ENCODE measurements at regions not wholly inside any gene's neighbourhood (a gene's known extent, or its start where the extent isn't known, plus 50 kb on each side); places are given as distances from the start of the nearest gene placed in this dataset.

- in situ Hi-C loops (cut with HindIII; ENCODE audit: low pct_unique_long_range_greater_than_20kb, low sequenced_read_pairs) (no loop called here), intact Hi-C loops (cut with micrococcal nuclease; ENCODE audit: unreplicated experiment) (no loop called here)
- CTCF ChIA-PET: no interaction called here
- H3K27ac ChIP-seq (ENCODE audit: low read length): no peak overlapping the region
- TF ChIP-seq CTCF (IDR thresholded peaks at IDR 0.05) (no peak), SIN3A (IDR thresholded peaks at IDR 0.05; ENCODE audit: borderline replicate concordance, insufficient read depth, low read depth, low read length) (no peak), TCF7L2 (IDR thresholded peaks at IDR 0.05; ENCODE audit: low read depth, low read length) (no peak), POLR2AphosphoS5 (IDR thresholded peaks at IDR 0.05; ENCODE audit: low read depth, low read length) (no peak), REST (IDR thresholded peaks at IDR 0.05; ENCODE audit: insufficient read depth in 1 of 2, low read depth in 2 of 2, low read length in 1 of 2) (no peak)
- BruUV-seq (replicated peaks): no TSS peak
- H3K27me3 ChIP-seq (ENCODE audit: control insufficient read depth, insufficient read depth, low read length): peaks cover 20% of the 10 kb centered on the region
- no peaks in the 10 kb centered on the region for H3K4me1 ChIP-seq (ENCODE audit: control insufficient read depth, insufficient read depth, low read length)
- POLR2A ChIA-PET: no interaction called here
- DNase-seq (ENCODE audit: low read depth, low spot score): no peak
- H3K4me3 ChIP-seq (ENCODE audit: low read depth in 2 of 2, low read length in 2 of 2): no peak overlapping the region
- H3K36me3 ChIP-seq (ENCODE audit: control insufficient read depth, insufficient read depth, low read length): no peaks in the 10 kb centered on the region
- ATAC-seq: no peak
- no peaks in the 10 kb centered on the region; the same call in 1 of the 2 replicates for H3K9me3 ChIP-seq (ENCODE audit: control insufficient read depth, insufficient read depth, low read depth, low read length)
These were observed 165.0 kb downstream of the CHST1 start for GRCh38 chr11:45500451-45500850.

- POLR2A ChIA-PET: no interaction called here
These were observed 170.7 kb downstream of the CHST1 start for GRCh38 chr11:45494738-45495137.

More at GRCh38 chr11:45494738-45495137, 170.7 kb downstream of the CHST1 start:
- Histone ChIP-seq H3K27ac (ENCODE audit: low read length) (no peak overlapping the region), H3K27me3 (ENCODE audit: control insufficient read depth, insufficient read depth, low read length) (peaks cover 47% of the 10 kb centered on the region), H3K9me3 (ENCODE audit: control insufficient read depth, insufficient read depth, low read depth, low read length) (no peaks in the 10 kb centered on the region; the same call in 1 of the 2 replicates), H3K36me3 (ENCODE audit: control insufficient read depth, insufficient read depth, low read length) (no peaks in the 10 kb centered on the region), H3K4me1 (ENCODE audit: control insufficient read depth, insufficient read depth, low read length) (no peaks in the 10 kb centered on the region), H3K4me3 (ENCODE audit: low read depth in 2 of 2, low read length in 2 of 2) (no peak overlapping the region)
- DNase-seq (ENCODE audit: low read depth, low spot score) (no peak), ATAC-seq (no peak)
- TF ChIP-seq SIN3A (IDR thresholded peaks at IDR 0.05; ENCODE audit: borderline replicate concordance, insufficient read depth, low read depth, low read length) (no peak), TCF7L2 (IDR thresholded peaks at IDR 0.05; ENCODE audit: low read depth, low read length) (no peak), CTCF (IDR thresholded peaks at IDR 0.05) (no peak), POLR2AphosphoS5 (IDR thresholded peaks at IDR 0.05; ENCODE audit: low read depth, low read length) (no peak), REST (IDR thresholded peaks at IDR 0.05; ENCODE audit: insufficient read depth in 1 of 2, low read depth in 2 of 2, low read length in 1 of 2) (no peak)
- CTCF ChIA-PET: no interaction called here
- no TSS peak for BruUV-seq (replicated peaks)
- in situ Hi-C loops (cut with HindIII; ENCODE audit: low pct_unique_long_range_greater_than_20kb, low sequenced_read_pairs): no loop called here
- intact Hi-C loops (cut with micrococcal nuclease; ENCODE audit: unreplicated experiment): no loop called here

All from Panc1 (cell line).